ENCODE measurements at regions not wholly inside any gene's neighbourhood (a gene's known extent, or its start where the extent isn't known, plus 50 kb on each side); places are given as distances from the start of the nearest gene placed in this dataset.

GRCh38 chr4:45409536-45409935, 683.2 kb upstream of the GNPDA2 start:
- Histone ChIP-seq H3K4me3 (ENCODE audit: low read length) (no peak overlapping the region), H3K27me3 (ENCODE audit: insufficient read depth, low read depth, low read length) (no peaks in the 10 kb centered on the region), H3F3A (ENCODE audit: insufficient read depth, low read length, poor library complexity, severe bottlenecking) (no peaks in the 10 kb centered on the region), H3K36me3 (ENCODE audit: insufficient read depth, low read length) (no peaks in the 10 kb centered on the region), H4K20me1 (ENCODE audit: insufficient read depth) (no peaks in the 10 kb centered on the region), H3K9me2 (ENCODE audit: insufficient read depth, low read length) (no peaks in the 10 kb centered on the region), H3K27ac (ENCODE audit: low read length) (no peak overlapping the region), H2AFZ (ENCODE audit: low read depth, low read length) (no peak overlapping the region), H3K79me2 (replicated peaks; ENCODE audit: insufficient read depth, low read length) (no peaks in the 10 kb centered on the region), H3K9ac (ENCODE audit: low read length) (no peak overlapping the region), H3K9me3 (ENCODE audit: low read length) (no peaks in the 10 kb centered on the region), H3K4me2 (ENCODE audit: low read length) (no peak overlapping the region)
- TF ChIP-seq TAF1 (IDR thresholded peaks at IDR 0.05; ENCODE audit: low read depth): no peak
- TF ChIP-seq REST (IDR thresholded peaks at IDR 0.05; ENCODE audit: borderline replicate concordance): no peak
- TF ChIP-seq EZH2 (IDR thresholded peaks at IDR 0.05; ENCODE audit: borderline replicate concordance, insufficient read depth, low read length, poor library complexity, severe bottlenecking): no peak
- TF ChIP-seq EP300 (conservative IDR thresholded peaks at IDR 0.05; ENCODE audit: poor library complexity, severe bottlenecking): no peak
- TF ChIP-seq POLR2AphosphoS5 (IDR thresholded peaks at IDR 0.05): no peak
- no peak for TF ChIP-seq SMC3 (conservative IDR thresholded peaks at IDR 0.05; ENCODE audit: poor library complexity)
- TF ChIP-seq RAD21 (conservative IDR thresholded peaks at IDR 0.05): no peak
- TF ChIP-seq MXI1 (conservative IDR thresholded peaks at IDR 0.05; ENCODE audit: poor library complexity, severe bottlenecking): no peak
- TF ChIP-seq CTCF (IDR thresholded peaks at IDR 0.05; ENCODE audit: poor library complexity, severe bottlenecking): no peak

GRCh38 chr4:45408996-45409395, 682.6 kb upstream of the GNPDA2 start:
- Histone ChIP-seq H3K36me3 (ENCODE audit: insufficient read depth, low read length) (no peaks in the 10 kb centered on the region), H3K4me3 (ENCODE audit: low read length) (no peak overlapping the region), H3K27me3 (ENCODE audit: insufficient read depth, low read depth, low read length) (no peaks in the 10 kb centered on the region), H3K9me3 (ENCODE audit: low read length) (no peaks in the 10 kb centered on the region), H3K79me2 (replicated peaks; ENCODE audit: insufficient read depth, low read length) (no peaks in the 10 kb centered on the region), H3K27ac (ENCODE audit: low read length) (no peak overlapping the region), H2AFZ (ENCODE audit: low read depth, low read length) (no peak overlapping the region), H4K20me1 (ENCODE audit: insufficient read depth) (no peaks in the 10 kb centered on the region), H3K9ac (ENCODE audit: low read length) (no peak overlapping the region), H3K9me2 (ENCODE audit: insufficient read depth, low read length) (no peaks in the 10 kb centered on the region), H3K4me2 (ENCODE audit: low read length) (no peak overlapping the region), H3F3A (ENCODE audit: insufficient read depth, low read length, poor library complexity, severe bottlenecking) (no peaks in the 10 kb centered on the region)
- TF ChIP-seq CTCF (IDR thresholded peaks at IDR 0.05; ENCODE audit: poor library complexity, severe bottlenecking): no peak
- TF ChIP-seq MXI1 (conservative IDR thresholded peaks at IDR 0.05; ENCODE audit: poor library complexity, severe bottlenecking): no peak
- no peak for TF ChIP-seq TAF1 (IDR thresholded peaks at IDR 0.05; ENCODE audit: low read depth)
- TF ChIP-seq EZH2 (IDR thresholded peaks at IDR 0.05; ENCODE audit: borderline replicate concordance, insufficient read depth, low read length, poor library complexity, severe bottlenecking): no peak
- TF ChIP-seq POLR2AphosphoS5 (IDR thresholded peaks at IDR 0.05): no peak
- no peak for TF ChIP-seq EP300 (conservative IDR thresholded peaks at IDR 0.05; ENCODE audit: poor library complexity, severe bottlenecking)
- no peak for TF ChIP-seq RAD21 (conservative IDR thresholded peaks at IDR 0.05)
- TF ChIP-seq SMC3 (conservative IDR thresholded peaks at IDR 0.05; ENCODE audit: poor library complexity): no peak
- no peak for TF ChIP-seq REST (IDR thresholded peaks at IDR 0.05; ENCODE audit: borderline replicate concordance)
